ENCODE measurements at regions not wholly inside any gene's neighbourhood (a gene's known extent, or its start where the extent isn't known, plus 50 kb on each side); places are given as distances from the start of the nearest gene placed in this dataset.

DNA sequence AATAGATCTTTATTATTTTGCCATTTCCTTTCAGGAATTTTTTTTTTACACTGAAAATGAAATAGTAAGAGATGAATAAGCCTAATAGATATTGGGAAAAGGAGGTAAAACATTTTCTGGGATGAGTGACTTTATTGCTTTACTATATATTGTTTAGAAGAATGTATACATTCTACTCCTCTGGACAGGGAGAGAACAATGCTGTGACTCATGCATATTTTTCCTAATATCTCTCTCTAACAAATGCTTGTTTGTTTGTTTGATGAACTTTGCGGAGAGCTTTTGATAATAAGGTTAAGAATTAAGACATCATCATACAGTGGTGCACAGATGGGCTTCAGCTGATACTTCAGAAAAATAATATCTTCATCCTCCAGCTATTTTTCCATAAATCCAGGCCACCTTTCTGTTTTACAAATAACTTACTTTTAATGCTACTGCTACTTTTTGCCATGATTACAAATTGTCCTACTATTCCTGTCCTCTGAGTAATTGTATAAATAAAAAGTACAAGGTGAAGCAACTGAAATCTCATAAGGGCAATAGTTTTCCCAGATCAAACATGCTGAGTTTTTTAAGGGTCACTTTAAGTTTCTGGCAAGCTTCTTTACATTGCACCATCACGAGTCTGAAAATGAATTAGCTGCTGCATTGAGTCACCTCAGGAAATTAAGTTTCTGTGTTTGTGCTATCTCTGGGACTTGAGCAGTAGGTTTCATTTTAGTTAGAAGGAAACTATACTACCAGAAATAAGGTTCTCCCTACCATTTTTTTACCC, 207.3 kb upstream of the POT1 start:
- POLR2A ChIA-PET: no interaction called here
- TF ChIP-seq SUZ12 (IDR thresholded peaks at IDR 0.05) (no peak), FOXA1 (IDR thresholded peaks at IDR 0.05) (no peak), LEF1 (IDR thresholded peaks at IDR 0.05; ENCODE audit: borderline replicate concordance) (no peak), NFRKB (IDR thresholded peaks at IDR 0.05) (no peak), ELF4 (IDR thresholded peaks at IDR 0.05) (no peak), BHLHE40 (IDR thresholded peaks at IDR 0.05; ENCODE audit: borderline replicate concordance) (no peak), ZNF384 (IDR thresholded peaks at IDR 0.05) (no peak), FOXK2 (IDR thresholded peaks at IDR 0.05) (no peak), TARDBP (IDR thresholded peaks at IDR 0.05) (no peak), ARNT (IDR thresholded peaks at IDR 0.05) (no peak), FOXM1 (IDR thresholded peaks at IDR 0.05; ENCODE audit: borderline replicate concordance) (no peak), SP1 (IDR thresholded peaks at IDR 0.05) (no peak), CTBP1 (IDR thresholded peaks at IDR 0.05; ENCODE audit: borderline replicate concordance) (no peak), HDGF (IDR thresholded peaks at IDR 0.05; ENCODE audit: borderline replicate concordance) (no peak), L3MBTL2 (conservative IDR thresholded peaks at IDR 0.05) (no peak)
- TF ChIP-seq, protein P1, sequence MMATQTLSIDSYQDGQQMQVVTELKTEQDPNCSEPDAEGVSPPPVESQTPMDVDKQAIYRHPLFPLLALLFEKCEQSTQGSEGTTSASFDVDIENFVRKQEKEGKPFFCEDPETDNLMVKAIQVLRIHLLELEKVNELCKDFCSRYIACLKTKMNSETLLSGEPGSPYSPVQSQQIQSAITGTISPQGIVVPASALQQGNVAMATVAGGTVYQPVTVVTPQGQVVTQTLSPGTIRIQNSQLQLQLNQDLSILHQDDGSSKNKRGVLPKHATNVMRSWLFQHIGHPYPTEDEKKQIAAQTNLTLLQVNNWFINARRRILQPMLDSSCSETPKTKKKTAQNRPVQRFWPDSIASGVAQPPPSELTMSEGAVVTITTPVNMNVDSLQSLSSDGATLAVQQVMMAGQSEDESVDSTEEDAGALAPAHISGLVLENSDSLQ (IDR thresholded peaks at IDR 0.05): no peak
- DNase-seq (ENCODE audit: extremely low spot score): no peak
- CTCF ChIA-PET: no interaction called here

DNA sequence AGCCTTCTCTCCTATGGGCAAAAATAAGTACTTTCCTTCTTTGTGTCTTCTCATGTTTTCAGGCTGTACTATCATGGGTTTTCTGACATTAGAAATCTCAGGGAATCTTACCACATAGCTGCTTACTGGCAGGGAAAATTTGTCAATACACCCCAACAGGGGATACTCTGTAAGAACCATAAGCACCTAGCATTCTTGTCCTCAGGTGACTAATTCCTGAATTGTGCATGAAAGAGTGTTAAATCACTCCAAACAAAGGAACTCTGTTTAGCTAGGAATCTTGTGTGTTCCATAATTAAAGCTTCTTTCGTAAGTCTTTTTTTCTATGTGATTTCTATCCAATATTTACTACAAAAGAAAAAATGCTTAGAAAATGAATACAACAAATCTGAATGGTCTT, 206.7 kb upstream of the POT1 start:
- CTCF ChIA-PET: no interaction called here
- POLR2A ChIA-PET: no interaction called here
- TF ChIP-seq TARDBP (IDR thresholded peaks at IDR 0.05): no peak
- no peak for TF ChIP-seq ZNF384 (IDR thresholded peaks at IDR 0.05)
- no peak for TF ChIP-seq HDGF (IDR thresholded peaks at IDR 0.05; ENCODE audit: borderline replicate concordance)
- no peak for TF ChIP-seq CTBP1 (IDR thresholded peaks at IDR 0.05; ENCODE audit: borderline replicate concordance)
- no peak for TF ChIP-seq ARNT (IDR thresholded peaks at IDR 0.05)
- TF ChIP-seq ELF4 (IDR thresholded peaks at IDR 0.05): no peak
- no peak for TF ChIP-seq L3MBTL2 (conservative IDR thresholded peaks at IDR 0.05)
- no peak for TF ChIP-seq LEF1 (IDR thresholded peaks at IDR 0.05; ENCODE audit: borderline replicate concordance)
- TF ChIP-seq SUZ12 (IDR thresholded peaks at IDR 0.05): no peak
- TF ChIP-seq, protein P1 (IDR thresholded peaks at IDR 0.05): no peak
- no peak for TF ChIP-seq FOXK2 (IDR thresholded peaks at IDR 0.05)
- no peak for TF ChIP-seq SP1 (IDR thresholded peaks at IDR 0.05)
- no peak for TF ChIP-seq FOXM1 (IDR thresholded peaks at IDR 0.05; ENCODE audit: borderline replicate concordance)
- no peak for TF ChIP-seq NFRKB (IDR thresholded peaks at IDR 0.05)
- no peak for TF ChIP-seq BHLHE40 (IDR thresholded peaks at IDR 0.05; ENCODE audit: borderline replicate concordance)
- TF ChIP-seq FOXA1 (IDR thresholded peaks at IDR 0.05): no peak
- no peak for DNase-seq (ENCODE audit: extremely low spot score)

DNA sequence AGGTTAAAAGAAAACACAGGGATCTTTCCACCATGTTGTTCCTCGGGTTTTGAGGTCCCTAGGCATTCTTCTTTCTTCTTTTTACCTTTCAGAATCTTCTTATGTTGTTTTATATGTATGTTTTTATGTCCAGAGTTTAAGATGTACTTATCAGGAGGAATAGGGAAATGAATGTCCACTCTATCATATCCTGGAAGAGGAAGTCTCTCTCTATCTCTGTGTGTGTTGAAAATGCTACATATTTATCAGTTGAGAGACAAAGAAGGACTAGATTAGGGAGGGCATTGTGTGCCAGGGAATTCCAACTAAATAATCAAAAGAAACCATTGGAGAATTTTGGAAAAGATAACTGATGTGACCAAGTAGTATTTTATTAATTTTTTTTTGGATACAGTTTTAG, 200.5 kb upstream of the POT1 start:
- ChIA-PET POLR2A (no interaction called here), CTCF (no interaction called here)
- no peak for TF ChIP-seq ELF4 (IDR thresholded peaks at IDR 0.05)
- TF ChIP-seq ZNF384 (IDR thresholded peaks at IDR 0.05): no peak
- TF ChIP-seq SP1 (IDR thresholded peaks at IDR 0.05): no peak
- TF ChIP-seq HDGF (IDR thresholded peaks at IDR 0.05; ENCODE audit: borderline replicate concordance): no peak
- TF ChIP-seq NFRKB (IDR thresholded peaks at IDR 0.05): no peak
- no peak for TF ChIP-seq L3MBTL2 (conservative IDR thresholded peaks at IDR 0.05)
- DNase-seq (ENCODE audit: extremely low spot score): no peak

DNA sequence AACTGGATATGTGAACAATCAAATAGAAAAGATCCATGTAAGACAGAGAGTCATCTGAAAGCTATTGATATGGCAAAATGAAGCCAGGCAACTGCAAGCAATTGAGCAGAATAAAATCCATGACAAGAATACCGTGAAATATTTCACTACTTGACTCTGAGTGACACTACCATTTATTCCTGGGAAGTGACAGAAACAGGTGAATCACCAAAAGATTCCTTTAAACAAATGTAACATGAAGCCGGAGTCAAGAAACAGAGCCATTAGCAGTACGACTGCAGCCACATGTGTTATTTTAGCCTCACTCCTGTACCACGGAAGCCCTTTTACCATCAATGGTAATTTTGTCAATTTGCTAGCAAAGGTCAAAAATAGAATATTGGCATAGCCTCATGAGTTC, 197.7 kb upstream of the POT1 start:
- ChIA-PET CTCF (no interaction called here), POLR2A (no interaction called here)
- TF ChIP-seq FOXK2 (IDR thresholded peaks at IDR 0.05) (no peak), ARNT (IDR thresholded peaks at IDR 0.05) (no peak), BHLHE40 (IDR thresholded peaks at IDR 0.05; ENCODE audit: borderline replicate concordance) (no peak)
- TF ChIP-seq, protein P1 (IDR thresholded peaks at IDR 0.05): no peak
- DNase-seq (ENCODE audit: extremely low spot score): no peak

DNA sequence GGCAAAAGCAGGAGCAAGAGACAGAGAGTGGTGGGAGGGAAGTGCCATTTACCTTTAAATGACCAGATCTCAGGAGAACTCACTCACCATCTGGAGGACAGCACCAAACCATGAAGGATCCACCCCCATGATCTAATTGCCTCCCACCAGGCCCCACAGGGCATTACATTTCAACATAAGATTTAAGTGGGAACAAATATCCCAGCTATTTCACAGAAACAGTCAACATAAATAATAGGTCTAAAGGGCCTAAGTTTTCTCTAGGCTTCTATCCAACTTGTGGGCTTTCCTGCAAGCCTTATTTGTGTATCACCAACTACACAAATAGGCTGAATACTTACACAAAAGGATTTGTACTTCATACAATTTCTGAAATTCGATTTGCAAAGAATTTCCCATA, 196.8 kb upstream of the POT1 start:
- POLR2A ChIA-PET: no interaction called here
- TF ChIP-seq FOXM1 (IDR thresholded peaks at IDR 0.05; ENCODE audit: borderline replicate concordance): no peak
- TF ChIP-seq FOXA1 (IDR thresholded peaks at IDR 0.05): no peak
- TF ChIP-seq ELF4 (IDR thresholded peaks at IDR 0.05): no peak
- no peak for TF ChIP-seq L3MBTL2 (conservative IDR thresholded peaks at IDR 0.05)
- no peak for TF ChIP-seq SUZ12 (IDR thresholded peaks at IDR 0.05)
- no peak for TF ChIP-seq TARDBP (IDR thresholded peaks at IDR 0.05)
- TF ChIP-seq ARNT (IDR thresholded peaks at IDR 0.05): no peak
- TF ChIP-seq, protein P1 (IDR thresholded peaks at IDR 0.05): no peak
- TF ChIP-seq HDGF (IDR thresholded peaks at IDR 0.05; ENCODE audit: borderline replicate concordance): no peak
- no peak for TF ChIP-seq CTBP1 (IDR thresholded peaks at IDR 0.05; ENCODE audit: borderline replicate concordance)
- no peak for TF ChIP-seq ZNF384 (IDR thresholded peaks at IDR 0.05)
- no peak for TF ChIP-seq FOXK2 (IDR thresholded peaks at IDR 0.05)
- TF ChIP-seq LEF1 (IDR thresholded peaks at IDR 0.05; ENCODE audit: borderline replicate concordance): no peak
- no peak for TF ChIP-seq NFRKB (IDR thresholded peaks at IDR 0.05)
- TF ChIP-seq SP1 (IDR thresholded peaks at IDR 0.05): no peak
- TF ChIP-seq BHLHE40 (IDR thresholded peaks at IDR 0.05; ENCODE audit: borderline replicate concordance): no peak
- DNase-seq (ENCODE audit: extremely low spot score): no peak
- CTCF ChIA-PET: no interaction called here

All from HEK293T (cell line).